EH (cell line): ENCODE measurements at regions not wholly inside any gene's neighbourhood (a gene's known extent, or its start where the extent isn't known, plus 50 kb on each side); places are given as distances from the start of the nearest gene placed in this dataset.
"Not testable (repeated sequence)": the region's sequence is repeated elsewhere in the genome, so short reads cannot be mapped to it uniquely, and the experiment has no call there.

ENCODE experiments used
- DNase-seq: peaks from one replicate; pipeline ENCODE4 v3.0.0-alpha.2; 2015; ENCODE audit warnings: low read depth

DNA sequence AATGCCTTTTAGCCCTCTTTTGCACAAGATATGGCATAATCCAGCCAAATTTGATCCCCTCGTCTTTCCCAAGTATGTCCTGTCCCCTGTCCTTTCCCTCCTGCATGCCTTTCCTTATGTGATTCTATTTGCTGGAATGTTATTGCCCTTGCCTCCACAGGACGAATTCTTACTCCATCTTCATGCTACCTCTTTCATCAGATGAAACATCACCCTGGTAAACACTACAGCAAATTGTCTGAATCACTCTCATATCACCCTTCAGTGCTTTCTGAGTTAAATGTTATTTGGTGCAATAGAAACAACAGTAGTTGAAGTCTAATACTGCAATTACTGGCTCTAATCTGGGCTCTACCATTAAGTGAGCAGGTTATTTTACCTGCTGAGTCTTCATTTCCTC lies 52.2 kb upstream of the FAT1 start:
- DNase-seq = peak; percentile 23

DNA sequence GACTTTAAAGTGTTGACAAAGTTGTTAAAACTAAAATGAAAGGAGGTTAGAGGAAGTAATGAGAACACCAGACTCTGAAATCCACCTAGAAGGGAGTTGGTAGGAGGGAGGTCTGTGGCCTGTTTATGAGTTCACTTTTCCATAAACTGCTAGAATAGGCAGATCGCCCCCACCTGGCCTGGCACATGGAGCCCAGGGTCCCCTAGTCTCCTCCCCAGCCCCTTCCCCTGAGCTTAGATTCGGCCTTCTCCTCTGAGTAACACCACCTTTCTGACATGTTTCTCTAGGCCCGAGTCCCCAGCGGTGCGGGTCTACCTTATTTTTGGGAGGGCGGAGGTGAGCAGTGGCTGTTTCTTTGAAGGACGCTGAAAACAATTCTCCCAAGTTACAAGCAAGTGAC lies 54.5 kb upstream of the FAT1 start:
- DNase-seq = no peak

DNA sequence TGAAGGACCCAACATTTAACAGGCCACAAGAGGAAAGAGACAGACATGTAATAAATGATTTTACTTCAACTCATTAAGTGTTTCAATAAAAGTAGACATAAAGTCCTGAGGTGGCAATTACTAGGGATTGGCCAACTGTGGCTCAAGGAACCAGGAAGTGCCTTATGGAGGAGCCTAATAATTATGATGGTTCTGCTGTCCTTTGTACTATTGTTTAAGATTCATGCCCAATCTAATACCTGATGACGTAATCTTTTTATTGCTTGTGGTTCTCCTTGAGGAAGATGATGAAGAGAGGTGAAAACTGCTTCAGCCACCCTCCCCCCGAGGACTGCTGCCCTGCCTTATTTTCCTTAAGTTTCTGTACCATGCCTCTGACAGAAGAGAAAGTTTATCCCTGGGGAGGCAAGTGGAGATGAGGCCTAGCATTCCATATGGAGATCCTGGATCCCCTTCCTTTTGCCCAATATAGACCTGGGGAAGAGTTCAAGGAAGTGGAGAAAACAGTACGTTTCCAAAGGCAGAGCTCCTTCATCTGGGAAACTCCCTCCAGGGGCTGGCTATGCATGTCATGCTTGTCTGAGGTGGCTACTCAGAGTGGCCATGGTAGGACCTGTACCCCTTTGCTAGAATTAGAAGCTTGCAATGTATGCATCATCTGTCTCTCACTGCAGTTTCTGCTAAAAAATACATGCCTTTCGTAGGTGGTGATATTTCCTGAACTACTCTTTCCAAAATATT lies 56.8 kb upstream of the FAT1 start:
- DNase-seq = no peak

DNA sequence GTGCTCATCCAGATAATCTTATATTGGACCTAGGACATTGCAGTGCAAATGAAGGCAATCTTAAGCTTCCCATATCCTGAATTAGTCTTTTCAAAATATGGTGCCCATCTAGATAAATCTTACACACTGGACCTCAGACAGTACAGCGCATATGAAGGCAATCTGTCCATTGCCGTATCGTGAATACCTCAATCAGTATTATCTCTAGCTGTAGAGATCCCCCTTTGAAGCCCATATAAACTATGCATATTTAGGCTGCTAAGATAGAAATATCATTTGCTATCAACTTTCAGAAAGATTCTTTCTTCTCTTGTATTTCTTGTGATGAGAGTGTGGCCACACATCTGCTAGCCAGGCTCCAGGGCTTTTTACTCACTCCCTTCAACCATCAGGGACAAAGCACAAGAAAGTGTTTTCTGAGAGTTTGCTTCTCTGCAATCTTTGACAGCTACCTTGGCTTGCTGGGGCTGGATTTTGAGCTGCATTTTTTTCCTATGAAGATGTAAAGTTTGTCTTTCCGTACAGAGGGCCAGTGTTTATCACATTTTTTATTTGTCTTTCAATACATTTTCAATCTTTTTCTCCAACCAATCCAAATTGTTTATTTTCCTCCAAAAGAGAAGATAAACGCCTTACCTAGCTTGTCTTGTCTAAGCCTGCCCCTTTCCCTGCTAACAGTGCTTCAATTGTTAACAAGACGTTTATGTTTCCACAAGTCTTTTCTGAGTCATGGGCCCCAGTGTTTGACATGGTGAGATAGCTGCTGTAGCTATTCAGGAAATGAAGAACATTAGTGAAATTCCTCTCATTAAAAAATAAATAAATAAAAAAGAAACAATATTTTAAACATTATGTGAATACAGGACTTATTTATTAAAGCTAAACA lies 57.6 kb upstream of the FAT1 start:
- DNase-seq = peak; percentile 83

DNA sequence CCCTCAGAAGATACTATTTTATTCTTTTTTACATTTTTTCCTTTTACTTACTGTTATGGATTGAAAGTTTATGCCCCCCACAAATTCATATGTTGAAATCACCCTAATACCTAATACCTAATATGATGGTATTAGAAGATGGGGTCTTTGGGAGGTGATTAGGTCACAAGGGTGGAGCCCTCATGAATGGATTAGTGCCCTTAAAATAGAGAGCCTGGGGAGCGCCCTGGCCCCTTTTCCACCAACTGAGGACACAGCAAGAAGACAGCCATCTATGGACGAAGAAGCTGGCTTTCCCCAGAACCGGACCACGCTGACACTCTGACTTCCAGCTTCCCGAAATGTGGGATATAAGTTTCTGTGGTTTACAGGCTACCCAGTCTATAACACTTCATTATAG lies 58.6 kb upstream of the FAT1 start:
- no peak for DNase-seq

DNA sequence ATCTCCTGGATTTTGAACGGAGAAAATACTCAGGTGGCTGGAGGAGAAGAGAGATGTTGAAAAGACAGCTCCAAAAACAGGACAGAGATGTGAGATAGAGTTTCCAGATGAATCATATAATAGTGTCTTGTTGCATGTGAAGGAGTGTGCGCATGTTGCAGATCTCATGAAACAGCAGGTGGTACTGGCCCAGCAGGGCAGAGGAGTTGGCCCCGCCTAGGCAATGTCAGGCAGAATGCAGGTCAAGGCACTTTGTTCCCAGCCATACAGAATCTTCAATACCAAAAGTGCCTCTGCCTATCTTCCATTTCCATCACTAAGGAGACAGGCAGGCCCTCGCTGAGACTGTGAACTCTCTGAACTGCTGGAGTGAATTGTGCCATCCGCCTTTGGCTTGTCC lies 63.9 kb upstream of the FAT1 start:
- no peak for DNase-seq

DNA sequence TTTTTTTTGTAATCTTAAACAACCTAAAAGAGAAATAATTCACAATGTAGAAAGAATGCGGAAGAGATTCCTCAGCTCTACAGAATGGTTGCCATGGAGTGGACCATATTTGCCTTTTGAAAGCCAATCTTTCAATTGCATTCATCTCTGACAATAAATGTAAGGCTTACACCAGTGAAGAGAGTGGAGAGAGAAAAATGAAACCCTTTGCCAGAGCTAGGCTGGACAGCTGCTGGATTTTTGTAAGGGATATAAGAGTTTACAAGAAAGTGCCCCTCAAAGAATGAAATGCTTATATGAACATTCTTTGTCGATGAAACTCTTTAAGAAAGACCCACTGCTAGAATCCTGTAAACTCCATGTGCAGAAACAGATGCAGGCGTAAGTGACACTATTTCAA lies 66.0 kb upstream of the FAT1 start:
- peak; percentile 68 for DNase-seq

DNA sequence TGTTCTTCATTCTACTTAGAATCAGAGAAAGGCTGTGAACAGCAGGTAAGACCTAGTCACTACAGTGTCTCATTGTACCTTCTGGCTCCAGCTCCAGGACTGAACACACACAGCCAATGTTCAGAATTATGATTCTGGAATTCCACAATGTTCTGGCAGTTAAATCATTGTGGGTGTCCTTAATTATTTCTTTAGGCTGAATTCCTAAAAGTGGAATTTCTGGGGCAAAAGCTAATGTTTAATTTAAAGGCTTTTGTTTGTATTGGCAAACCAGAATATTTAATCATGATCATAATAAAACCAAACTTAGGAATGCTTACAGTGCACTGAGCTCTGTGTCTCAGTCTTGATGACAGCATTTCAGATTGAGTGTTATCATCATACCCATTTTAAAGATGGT lies 67.0 kb upstream of the FAT1 start:
- DNase-seq = peak; percentile 79

DNA sequence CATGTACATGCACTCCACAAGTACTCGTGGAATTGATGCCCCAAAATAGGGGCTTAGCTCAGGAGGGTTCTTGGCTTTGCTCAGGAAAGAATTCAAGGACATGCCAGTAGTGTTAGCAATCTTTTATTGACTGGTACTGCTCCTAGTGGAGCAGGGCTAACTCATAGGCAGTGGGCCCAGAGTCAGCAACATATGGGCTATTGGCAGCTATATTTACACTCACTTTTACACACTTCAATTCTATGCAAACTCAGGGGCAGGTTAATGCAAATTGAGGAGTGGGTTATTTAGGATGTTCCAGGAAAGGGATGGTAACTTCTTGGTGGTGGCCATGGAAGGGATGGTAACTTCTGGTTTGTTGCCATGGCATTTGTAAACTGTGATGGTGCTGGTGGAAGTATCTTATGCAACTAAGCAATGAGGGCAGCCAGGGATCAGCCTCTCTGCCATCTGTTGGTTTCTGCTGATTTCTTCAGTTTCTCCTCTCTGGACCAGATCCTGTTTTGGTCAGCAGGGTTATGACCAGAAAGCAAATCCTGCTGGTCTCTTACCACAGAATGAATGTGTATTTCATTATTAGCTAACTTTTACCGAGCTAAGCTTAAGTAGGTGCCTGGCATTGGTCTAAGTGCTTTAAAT lies 69.2 kb upstream of the FAT1 start:
- DNase-seq = peak; percentile 65

DNA sequence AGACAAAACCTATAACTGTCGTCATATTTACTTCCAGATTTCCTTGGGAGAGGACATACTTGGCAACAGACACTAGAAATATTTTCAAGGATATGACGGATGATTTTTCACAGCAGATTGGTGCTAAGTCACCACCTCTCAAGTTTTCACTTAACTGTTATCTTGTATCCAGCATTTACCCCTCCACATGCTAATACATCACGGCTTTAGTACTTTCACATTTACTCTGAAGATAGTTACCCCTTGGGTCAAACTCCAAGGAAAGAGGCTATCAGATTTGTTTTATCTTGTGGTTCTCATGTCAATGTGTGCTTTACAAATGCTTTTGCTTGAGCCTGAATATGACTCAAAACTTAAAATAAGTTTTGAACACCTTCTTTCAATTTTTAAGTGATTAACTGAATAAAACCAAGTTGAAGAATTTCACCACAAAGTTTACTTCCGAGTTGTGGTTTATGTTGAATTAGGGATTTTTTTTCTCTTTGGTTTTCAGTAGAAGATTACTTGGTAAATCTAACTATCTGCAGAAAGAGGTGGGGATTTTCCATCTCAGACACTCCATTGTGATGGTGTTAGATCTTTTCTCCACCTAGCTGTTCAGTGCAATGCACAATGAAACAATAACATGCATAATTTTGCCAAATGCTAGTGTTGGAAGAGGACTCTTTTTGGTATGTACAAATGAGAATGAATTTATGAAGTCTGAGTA lies 75.4 kb upstream of the FAT1 start:
- no peak for DNase-seq

DNA sequence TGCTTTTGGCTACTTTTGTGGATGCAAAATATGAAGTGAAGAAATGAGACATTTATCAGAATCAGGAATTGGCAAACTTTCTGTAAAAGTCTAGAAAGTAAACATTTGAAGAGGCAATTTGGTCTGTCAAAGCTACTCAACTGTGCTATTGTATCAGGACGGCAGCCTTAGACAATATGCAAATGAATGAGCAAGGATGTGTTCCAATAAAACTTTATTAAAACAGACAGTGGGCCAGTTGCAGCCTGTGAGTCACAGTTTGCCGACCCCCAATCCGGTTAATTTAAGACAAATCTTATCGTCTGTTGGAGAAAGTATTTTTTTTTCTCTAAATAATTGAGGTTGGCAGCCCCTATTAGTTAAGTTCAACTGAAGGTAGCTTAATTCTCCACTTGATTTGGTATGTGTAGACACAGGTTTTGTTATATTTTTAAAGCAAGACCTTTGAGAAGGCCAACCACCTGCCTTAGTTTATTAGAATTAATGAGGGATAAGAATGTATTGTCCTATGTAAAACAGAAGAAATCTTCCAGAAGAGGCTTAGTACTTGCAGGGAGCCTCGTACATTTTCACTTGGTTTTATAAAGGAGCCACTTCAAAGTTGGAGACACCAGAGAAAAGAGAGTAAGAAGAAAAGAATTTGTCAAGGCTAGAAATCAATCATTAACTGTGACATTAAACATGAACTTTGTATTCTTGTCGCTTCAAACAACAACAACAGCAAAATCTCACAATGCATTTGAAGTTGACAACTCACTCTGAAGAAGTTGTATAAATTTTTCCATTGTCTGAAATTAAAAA lies 81.6 kb upstream of the FAT1 start:
- no peak for DNase-seq

DNA sequence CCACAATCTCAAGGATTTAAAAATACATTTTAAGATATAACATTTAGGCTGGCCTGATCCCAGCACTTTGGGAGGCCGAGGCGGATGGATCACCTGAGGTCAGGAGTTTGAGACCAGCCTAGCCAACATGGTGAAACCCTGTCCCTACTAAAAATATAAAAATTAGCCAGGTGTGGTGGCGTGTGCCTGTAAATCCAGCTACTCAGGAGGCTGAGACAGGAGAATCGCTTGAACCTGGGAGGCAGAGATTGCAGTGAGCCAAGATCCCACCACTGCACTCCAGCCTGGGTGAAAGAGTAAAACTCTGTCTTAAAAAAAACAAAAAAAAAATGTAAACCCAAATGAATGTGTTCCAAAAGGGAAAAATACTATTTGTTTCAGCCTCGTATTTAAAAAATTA lies 82.3 kb upstream of the FAT1 start:
- DNase-seq = not testable (repeated sequence)

DNA sequence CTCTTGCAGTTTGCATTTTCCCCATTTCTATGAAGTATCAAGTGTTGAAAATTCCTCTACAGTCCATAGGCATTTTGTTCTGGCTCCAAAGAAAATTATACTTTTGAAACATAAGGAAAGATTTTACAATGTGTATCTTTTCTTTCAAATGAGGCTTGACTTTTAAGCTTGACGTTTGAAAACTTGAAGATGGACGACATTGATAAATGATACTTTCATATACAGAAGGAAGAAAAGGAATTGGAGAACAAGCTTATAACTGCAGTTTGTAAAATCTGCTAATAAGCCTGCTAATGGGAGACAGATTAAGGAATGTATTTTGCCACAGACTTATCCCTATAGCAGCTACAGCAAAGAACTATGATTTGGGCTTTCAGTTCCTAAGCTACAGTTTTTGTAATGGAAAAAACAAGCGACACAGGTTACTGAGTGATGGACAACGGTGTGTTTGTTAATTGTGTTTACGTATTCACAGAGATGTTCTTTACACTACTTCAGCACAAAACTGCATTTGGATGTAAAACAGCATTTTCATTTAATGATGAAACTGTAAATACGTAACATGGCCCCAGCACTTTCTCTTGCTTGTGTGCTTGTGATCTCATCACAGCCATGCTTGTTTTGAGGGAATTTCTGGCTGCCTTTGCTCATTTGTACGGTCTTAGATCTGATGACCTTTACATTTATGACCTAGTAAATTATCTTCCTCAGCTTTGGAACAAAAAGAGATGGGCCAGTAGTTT lies 83.2 kb upstream of the FAT1 start:
- peak; percentile 59 for DNase-seq

DNA sequence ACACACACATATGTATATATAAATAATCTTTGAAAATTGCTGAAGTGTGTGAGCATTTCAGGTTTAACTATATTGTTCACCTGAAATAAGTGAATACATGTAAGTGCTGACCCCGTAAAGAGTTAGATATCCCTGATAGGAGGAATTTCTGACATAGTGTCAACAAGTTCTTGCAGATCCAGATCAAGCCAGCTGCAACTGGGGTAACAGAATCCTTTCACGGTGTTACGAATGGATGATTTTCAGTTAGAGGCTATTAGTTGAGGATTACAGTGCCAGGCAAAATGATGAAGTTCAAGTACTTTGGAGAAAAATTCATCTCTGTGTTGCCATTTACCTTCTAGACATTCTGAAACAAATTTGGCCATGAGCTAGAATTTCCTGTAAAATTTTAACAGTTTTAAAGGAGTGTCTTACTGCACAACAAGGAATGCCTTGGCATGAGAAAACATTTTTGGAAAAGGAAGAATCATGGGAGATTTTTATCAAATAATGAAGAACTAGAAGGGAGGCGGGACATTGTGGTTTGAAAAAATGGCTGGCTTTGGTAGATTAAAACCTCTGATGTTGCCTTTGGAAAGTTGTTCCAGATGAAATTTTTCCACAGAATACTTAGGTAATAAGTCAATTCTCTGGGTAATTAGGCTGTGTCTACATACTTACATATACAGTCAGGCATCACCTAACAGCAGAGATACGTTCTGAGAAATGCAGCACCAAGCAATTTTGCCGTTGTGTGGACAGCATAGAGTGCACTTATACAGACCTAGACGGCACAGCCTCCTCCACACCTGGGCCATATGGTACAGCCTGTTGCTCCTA lies 84.4 kb upstream of the FAT1 start:
- peak; percentile 95 for DNase-seq

DNA sequence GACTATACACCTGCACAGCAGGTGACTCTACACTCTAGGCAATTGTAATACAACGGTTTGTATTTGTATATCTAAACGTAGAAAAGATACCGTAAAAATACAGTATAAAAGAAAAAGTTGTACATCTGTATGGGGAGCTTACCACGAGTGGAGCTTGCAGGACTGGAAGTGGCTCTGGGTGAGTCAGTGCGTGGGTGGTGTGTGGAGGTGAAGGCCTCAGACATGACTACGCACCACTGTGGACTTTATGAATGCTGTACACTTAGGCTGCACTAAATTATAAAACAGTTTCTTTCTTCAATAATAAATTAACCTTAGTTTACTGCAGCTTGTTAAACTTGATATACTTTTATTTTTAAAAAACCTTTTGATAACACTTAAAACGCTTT lies 85.0 kb upstream of the FAT1 start:
- peak; percentile 84 for DNase-seq

DNA sequence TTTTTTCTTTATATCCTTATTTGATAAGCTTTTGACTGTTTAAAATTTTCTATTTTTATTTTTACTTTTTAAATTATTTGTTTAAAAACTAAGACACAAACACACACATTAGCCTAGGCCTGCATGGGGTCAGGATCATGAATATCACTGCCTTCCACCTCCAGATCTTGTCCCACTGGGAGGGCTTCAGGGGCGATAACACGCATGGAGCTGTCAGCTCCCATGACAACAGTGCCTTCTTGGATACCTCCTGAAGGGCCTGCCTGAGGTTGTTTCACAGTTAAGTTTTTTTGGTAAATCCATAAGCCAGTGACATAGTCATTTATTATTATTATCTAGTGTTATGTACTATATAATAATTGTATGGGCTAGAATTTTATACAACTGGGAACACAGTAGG lies 85.4 kb upstream of the FAT1 start:
- DNase-seq = no peak

DNA sequence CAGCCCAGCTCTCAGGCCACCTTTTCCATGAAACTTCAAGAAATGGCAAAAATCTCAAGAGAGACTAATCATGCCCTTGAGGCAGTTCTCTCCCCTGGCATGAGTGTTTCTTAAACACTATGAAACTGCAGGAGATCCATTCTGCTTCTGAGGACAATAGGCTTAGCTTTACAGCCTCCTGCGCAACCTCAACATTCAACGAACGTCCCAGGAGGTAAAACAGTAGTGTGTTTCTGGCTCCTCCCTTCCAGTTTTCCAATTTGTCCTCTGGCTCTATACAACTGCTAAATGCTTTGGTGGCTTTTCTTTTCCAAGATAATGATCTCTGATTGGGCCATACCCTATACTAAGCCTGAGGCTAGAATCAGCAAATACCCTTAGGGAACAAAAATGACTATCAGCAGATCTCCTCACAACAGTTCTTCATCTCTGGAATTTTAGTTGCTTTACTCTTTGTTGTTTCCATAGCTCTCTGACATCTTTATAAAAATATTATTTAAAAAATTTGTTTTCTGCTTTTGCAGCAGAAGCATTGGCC lies 87.0 kb upstream of the FAT1 start:
- no peak for DNase-seq

DNA sequence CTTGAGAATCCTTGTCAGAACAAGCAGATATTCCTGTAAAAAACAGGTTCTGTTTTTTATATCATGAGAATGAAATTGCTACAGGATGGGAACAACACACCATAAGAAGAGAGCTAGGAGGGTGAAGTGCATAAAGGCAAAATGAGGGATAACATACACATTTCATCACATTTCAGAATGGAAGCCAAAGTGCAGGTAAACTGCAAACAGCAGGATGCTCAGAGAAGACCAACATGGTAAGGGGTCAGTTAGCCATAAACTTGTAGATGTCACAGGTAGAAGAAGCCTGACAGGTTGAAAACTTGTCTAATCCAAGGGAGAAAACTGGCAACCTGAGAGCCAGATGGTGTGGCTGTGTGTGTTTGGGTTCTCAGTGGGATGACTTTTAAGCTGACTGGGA lies 88.9 kb upstream of the FAT1 start:
- no peak for DNase-seq

DNA sequence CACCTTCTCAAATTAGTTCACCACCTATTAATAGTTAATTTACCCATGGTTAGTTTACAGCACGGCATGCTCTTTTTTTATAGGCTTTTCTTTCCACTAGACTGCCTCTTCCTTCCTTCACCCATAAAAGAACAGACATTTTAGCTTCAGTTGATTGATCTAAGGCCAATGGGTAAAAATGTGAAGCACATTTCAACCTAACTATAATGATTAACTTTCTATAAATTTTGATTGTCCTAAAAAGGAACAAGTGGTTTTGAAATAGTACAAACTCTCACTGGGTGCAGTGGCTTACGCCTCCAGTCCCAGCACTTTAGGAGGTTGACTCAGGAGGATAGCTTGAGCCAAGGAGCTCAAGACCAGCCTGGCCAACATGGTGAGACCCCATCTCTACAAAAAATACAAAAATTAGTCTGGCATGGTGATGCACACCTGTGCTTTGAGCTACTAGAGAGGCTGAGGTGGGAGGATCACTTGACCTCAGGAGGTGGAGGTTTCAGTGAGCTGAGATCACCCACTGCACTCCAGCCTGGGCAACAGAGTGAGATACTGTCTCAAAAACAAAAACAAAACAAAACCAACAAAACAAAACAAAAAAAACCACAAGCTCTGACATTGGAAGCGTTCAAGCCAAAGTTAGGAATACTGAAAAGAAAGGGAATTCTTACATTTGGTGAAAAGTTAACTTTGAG lies 89.9 kb upstream of the FAT1 start:
- no peak for DNase-seq
